22Rv1 (cell line): ENCODE measurements at regions not wholly inside any gene's neighbourhood (a gene's known extent, or its start where the extent isn't known, plus 50 kb on each side); places are given as distances from the start of the nearest gene placed in this dataset.

Source experiments
- H3K27ac ChIP-seq: fragments of 450-650 bp; 2 replicates; pipeline ENCODE4 v1.5.1; 2017
- ZFX ChIP-seq: fragments of 450-650 bp; IDR thresholded peaks from 2 replicates; pipeline ENCODE4 v1.6.1; 2017; ENCODE audit warnings: antibody characterized with exemption, borderline replicate concordance
- TF ChIP-seq, protein P1 (sequence below): fragments of 450-650 bp; IDR thresholded peaks from 2 replicates; pipeline ENCODE4 v1.5.1; 2017; ENCODE audit warnings: mild to moderate bottlenecking

DNA sequence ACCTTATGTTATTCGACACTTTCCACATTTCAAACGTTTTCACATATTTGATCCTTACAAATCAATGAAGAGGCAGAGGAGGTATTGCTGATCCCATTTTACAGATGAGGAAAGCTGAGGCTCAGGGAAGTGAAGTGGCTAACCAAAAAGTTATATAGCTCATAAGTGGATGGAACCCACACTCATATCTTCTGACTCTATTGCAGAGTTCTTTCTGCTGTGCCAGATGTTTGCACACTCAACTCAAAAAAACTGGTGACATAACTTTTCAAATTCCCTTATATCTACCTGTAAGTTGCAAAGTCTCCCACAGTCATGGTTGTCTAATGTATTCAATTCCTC, 84.0 kb upstream of the SETMAR start:
- no peak overlapping the region for H3K27ac ChIP-seq
- no peak for TF ChIP-seq ZFX
- TF ChIP-seq, protein P1, sequence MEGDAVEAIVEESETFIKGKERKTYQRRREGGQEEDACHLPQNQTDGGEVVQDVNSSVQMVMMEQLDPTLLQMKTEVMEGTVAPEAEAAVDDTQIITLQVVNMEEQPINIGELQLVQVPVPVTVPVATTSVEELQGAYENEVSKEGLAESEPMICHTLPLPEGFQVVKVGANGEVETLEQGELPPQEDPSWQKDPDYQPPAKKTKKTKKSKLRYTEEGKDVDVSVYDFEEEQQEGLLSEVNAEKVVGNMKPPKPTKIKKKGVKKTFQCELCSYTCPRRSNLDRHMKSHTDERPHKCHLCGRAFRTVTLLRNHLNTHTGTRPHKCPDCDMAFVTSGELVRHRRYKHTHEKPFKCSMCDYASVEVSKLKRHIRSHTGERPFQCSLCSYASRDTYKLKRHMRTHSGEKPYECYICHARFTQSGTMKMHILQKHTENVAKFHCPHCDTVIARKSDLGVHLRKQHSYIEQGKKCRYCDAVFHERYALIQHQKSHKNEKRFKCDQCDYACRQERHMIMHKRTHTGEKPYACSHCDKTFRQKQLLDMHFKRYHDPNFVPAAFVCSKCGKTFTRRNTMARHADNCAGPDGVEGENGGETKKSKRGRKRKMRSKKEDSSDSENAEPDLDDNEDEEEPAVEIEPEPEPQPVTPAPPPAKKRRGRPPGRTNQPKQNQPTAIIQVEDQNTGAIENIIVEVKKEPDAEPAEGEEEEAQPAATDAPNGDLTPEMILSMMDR, result no peak

DNA sequence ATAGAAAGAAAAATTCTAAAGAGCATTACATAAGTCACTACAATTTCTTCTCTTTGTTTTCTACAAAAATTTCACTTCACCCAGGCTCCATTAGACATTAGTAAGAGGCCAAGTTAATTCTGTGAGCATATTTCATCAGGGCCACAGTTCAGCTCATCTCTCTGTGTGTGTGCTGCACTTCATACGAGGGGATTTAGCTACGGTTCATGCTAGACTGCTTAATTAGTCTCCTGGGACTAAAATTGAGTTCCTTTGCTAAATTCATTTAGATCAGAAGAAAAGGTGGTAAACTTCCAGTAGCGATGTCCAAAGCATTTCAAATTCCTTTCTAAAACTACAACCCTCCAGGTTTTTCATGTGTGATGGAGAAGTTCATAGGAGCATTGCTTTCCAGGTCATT, 83.1 kb upstream of the SETMAR start:
- TF ChIP-seq, protein P1, result no peak
- no peak for TF ChIP-seq ZFX
- H3K27ac ChIP-seq, result no peak overlapping the region

DNA sequence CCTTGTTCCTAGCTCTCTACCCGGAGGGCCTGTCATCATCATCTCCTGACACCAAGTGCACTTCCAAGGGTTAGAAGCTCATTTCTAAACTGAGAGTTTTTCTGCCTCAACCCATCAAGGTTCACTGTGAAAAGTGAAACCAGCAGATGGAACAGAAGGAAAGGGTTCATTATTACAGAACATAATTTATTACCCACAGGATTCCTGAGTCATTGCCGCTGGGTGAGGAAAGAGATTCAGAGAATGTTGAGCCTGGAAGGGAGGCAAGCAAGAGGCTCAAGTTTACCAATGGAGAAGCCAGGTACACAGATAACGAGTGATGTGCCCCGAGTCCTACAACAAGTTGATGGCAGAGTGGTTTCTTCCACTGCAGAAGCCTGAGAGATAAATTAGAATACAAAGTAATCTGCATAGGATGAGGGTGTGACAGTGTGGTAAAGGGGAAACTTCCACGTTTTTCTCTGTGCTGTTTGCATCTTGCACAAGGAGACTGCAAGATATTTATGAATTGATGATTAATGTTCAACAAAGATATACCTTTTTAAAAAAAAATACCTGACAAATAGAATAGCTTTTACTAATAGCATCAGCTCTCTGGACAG, 80.5 kb upstream of the SETMAR start:
- H3K27ac ChIP-seq, result no peak overlapping the region
- TF ChIP-seq, protein P1, result no peak
- no peak for TF ChIP-seq ZFX

DNA sequence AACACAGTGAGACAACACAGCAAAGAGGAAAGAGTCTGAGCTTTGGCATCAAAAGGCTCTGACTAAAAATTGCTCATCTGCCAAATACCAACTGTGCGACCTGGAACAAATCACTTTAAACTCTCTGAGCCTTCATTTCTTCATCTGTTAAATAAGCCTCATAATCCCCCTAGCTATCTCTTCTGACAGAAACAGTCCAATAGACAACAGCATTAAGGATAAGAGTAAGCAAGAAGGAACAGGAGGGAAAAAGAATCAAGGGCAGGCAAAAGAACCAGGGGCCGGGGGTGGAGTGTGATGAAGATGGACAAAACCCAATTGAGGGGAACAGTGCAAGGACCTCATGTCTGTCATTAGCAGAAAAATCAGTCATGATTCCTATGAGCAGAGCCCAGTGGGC, 79.4 kb upstream of the SETMAR start:
- TF ChIP-seq, protein P1, result no peak
- no peak for TF ChIP-seq ZFX
- H3K27ac ChIP-seq, result no peak overlapping the region

DNA sequence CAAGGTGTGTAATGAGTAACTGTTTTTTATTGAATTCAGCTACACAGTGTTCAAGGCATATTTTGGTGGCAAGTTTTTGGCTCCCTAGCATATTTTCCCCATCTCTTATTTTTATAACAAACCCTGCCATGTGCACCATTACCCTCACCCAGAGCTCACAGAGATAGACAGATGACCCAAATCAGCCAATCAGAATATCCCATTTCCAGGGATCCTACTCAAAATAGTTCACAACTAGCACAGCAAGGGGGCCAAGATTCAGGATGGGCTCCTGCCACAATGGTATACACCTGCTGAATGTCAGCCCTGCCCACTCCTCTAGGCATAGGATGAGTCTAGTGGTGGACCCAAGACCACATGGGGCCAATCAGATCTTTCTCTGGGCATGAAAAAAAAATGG, 78.8 kb upstream of the SETMAR start:
- TF ChIP-seq, protein P1, result no peak
- TF ChIP-seq ZFX, result no peak
- H3K27ac ChIP-seq, result no peak overlapping the region

DNA sequence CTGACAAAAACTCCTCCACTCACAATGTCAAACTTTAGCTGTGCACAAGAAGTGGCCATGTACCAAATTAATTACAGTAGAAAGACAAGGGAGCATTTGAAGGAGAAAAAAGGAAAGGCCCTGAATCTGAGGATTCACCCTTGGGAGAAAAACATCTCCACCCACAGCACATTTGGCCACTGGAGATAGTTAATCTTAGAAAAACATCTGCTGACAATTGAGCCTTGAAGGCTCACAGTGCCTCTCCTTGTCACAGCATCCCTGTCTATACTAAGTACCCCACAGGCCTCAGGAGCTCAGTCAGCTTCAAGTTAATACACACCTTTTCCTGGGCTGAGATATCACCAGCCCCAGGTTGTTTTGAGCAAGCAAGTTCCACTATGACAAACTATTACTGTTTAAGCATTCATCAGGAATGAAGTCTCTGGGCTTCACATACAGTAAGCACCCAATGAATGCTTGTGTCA, 78.1 kb upstream of the SETMAR start:
- TF ChIP-seq, protein P1, result no peak
- TF ChIP-seq ZFX, result no peak
- H3K27ac ChIP-seq, result no peak overlapping the region

DNA sequence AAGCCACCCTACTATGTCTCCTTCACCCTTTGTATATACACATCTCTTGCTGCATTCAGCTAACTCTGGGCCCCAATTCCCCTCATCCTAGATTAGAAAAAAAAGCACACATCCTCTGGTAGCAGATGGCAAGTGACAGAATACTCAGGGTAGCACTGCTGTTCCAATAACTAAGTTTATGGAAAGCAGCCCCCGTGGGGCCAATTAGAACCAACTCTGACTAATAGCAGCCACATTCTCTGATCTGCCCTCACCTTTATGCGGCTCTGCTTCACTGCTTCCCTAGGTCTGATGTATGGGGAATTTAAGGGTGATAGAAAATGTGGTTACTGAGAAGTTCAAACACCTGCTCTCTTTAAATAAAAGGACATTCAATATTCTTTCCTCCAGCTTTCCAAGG, 74.9 kb upstream of the SETMAR start:
- TF ChIP-seq ZFX, result no peak
- TF ChIP-seq, protein P1, result no peak
- no peak overlapping the region for H3K27ac ChIP-seq
